Fibroblast of the aortic adventitia (primary cell): ENCODE measurements at regions not wholly inside any gene's neighbourhood (a gene's known extent, or its start where the extent isn't known, plus 50 kb on each side); places are given as distances from the start of the nearest gene placed in this dataset.

Source experiments
- DNase-seq: peaks from one replicate; pipeline ENCODE4 v3.0.0-alpha.2; 2010; ENCODE audit warnings: low read depth
- H3K4me3 ChIP-seq: 2 replicates; pipeline ENCODE4 v1.5.1; 2011; ENCODE audit warnings: low read depth, mild to moderate bottlenecking, control low read depth, low read length, moderate library complexity
- TF ChIP-seq, protein P1 (sequence below): IDR thresholded peaks from 2 replicates; pipeline ENCODE4 v1.5.1; 2011; ENCODE audit warnings: mild to moderate bottlenecking, low read length, control low read depth, inconsistent platforms; ENCODE audit not compliant: insufficient read depth

DNA sequence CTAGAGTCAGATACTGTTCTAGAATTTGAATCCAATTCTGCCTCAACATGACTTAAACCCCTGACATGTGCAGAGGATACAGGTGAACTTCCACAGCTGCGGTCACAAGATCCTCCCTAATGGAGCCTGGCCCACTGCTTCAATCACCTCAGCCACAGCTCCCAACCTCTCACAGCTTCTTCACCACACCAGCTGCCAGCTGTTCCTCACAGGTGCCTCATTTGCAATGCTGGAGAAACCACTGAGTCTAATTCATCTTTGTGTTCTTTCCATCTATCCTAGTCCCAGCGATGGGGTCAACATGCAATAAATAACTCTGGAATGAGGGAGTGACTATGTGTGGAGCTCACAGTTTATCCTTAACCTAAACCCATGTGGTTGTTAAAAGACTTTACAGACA lies 72.0 kb upstream of the MAF start:
- TF ChIP-seq, protein P1, sequence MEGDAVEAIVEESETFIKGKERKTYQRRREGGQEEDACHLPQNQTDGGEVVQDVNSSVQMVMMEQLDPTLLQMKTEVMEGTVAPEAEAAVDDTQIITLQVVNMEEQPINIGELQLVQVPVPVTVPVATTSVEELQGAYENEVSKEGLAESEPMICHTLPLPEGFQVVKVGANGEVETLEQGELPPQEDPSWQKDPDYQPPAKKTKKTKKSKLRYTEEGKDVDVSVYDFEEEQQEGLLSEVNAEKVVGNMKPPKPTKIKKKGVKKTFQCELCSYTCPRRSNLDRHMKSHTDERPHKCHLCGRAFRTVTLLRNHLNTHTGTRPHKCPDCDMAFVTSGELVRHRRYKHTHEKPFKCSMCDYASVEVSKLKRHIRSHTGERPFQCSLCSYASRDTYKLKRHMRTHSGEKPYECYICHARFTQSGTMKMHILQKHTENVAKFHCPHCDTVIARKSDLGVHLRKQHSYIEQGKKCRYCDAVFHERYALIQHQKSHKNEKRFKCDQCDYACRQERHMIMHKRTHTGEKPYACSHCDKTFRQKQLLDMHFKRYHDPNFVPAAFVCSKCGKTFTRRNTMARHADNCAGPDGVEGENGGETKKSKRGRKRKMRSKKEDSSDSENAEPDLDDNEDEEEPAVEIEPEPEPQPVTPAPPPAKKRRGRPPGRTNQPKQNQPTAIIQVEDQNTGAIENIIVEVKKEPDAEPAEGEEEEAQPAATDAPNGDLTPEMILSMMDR, result no peak
- DNase-seq, result no peak
- H3K4me3 ChIP-seq, result no peak overlapping the region

DNA sequence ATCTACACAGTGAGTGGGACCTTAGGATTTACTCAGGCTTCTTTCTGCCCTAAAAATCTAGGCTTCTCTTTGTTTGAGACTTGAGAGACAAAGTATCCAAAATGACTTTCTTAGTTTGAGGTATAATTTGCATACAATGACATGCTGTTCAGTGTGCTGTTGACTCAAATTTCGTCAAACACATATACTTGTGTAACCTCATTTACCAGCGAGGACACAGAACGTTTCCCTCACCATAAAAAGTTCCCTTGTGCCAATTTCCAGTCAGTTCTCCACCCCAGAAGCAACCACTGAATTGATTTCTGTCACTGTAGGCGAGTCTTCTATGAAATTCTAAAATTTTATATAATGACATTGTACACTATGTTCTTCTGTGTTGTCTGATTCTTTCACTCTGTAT lies 68.0 kb upstream of the MAF start:
- H3K4me3 ChIP-seq, result no peak overlapping the region
- TF ChIP-seq, protein P1, result no peak
- DNase-seq, result no peak

DNA sequence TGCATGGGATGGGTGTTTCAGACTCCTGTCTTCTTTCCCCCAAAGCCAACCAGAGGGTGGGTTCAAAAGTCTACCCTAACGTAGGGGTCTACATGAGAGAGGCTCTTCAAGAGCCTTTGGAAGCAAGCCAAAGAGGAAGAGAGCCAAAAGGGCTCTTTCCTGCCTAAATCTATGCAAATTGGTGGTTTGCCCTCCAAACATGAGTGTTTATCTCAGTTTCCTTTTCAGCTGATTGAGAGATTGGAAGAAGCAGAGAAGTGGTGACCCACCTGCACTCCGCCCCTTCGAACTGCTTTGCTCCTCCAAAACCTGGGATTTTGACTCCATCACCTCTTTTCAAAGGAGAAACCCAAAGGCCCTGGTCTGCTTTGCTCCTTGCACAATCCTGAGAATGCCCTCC lies 65.4 kb upstream of the MAF start:
- no peak for DNase-seq
- TF ChIP-seq, protein P1, result no peak

DNA sequence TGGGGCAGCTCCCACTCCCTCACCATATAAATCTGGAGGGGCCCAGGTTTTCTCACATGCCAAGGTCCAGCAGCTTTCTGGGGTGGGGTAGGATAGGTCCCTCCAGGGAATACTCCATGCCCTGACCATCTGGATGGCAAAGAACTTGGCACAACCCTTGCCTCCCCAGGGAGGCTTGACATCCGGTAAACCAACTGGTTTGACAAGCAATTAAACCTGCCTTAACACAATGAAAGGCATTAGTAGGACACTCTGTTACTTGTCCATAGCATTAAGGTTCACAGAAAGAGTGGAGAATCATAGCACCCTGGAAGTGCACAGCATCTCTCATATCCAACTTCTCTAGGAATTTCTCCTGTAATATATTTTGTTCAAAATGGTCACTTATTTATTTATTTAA lies 63.9 kb upstream of the MAF start:
- no peak overlapping the region for H3K4me3 ChIP-seq
- no peak for DNase-seq
- TF ChIP-seq, protein P1, result no peak

More for the DNA sequence above, 65.4 kb upstream of the MAF start:
- no peak overlapping the region for H3K4me3 ChIP-seq

DNA sequence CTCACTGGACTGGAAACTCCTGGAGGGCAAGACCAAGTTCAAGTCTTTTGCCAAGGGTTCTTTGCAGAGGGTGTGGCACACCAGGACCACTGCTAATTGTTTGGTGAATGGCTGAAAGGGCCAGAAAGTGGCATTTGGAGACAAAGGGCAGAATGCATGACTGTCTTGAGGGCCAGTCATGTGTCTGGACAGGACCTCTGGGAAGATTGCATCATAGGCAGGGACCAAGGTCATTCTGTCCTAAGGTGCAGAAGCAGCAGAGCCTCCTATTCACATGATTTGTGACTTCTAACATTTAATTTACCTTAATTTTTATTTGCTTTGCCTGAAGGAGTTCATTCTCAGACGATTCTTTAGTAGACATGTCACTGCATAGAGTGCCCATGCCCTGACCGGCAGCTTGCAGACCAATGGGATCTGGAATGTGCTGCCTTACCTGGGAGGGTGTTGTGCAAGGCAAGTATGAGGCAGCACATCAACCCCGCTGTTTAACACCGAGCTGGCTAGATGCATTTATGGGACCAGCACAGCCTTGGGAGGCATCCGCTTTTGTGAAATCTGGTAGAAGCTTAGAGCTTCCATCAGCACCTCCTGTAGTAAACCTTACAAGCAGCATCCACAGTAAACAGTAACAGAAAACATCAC lies 62.3 kb upstream of the MAF start:
- H3K4me3 ChIP-seq, result no peak overlapping the region
- TF ChIP-seq, protein P1, result no peak
- DNase-seq, result no peak

DNA sequence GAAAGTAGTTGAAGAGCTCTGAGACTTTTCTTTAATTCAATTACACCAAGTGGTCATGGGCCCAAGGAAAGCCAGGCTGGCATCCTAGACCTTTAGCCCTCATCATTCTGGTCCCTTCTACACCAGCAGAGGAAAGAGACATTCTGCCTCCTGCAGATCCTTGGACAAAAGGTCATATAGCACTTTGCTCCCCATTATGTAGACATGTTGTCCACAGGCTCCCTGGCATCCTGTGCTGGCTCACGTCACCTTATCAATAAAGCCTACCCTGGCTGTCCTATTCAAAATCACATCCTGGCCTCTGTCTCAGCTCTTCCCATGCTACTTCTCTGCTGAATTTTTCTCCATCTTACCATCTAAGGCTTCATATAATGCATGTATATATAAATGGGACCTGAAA lies 61.6 kb upstream of the MAF start:
- TF ChIP-seq, protein P1, result no peak
- DNase-seq, result no peak
- no peak overlapping the region for H3K4me3 ChIP-seq

DNA sequence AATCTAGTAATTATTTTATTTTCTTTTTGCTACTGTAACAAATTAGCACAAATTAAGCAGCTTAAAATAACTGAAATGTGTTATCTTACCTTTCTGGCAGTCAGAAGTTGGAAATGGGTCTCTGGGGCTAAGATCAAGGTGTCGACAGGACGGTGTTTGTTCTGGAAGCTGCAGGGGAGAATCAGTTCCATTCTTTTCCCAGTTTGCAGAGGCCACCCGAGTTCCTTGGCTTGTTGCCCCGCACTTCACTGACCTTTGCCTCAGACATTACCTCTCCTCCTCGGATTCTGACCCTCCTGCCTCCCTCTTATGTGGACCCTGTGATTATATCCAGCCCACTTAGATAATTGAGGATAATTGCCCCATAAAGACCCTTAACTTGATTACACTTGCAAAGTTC lies 61.0 kb upstream of the MAF start:
- DNase-seq, result no peak
- TF ChIP-seq, protein P1, result no peak
- H3K4me3 ChIP-seq, result no peak overlapping the region
